Natural killer cell (primary cell): ENCODE measurements at regions not wholly inside any gene's neighbourhood (a gene's known extent, or its start where the extent isn't known, plus 50 kb on each side); places are given as distances from the start of the nearest gene placed in this dataset.

Experiments
- ATAC-seq, 3 donors: fragments of 150-1000 bp in 2 of 3; fragments of 200-7000 bp in 1 of 3; cut with Tn5 transposase; 1 replicate in 1 of 3; 2 replicates in 2 of 3; pipeline ENCODE4 v1.10.0; 2021; ENCODE audit warnings: mild to moderate bottlenecking in 2 of 3, moderate library complexity in 2 of 3
- DNase-seq, 2 donors: peaks; one replicate each; pipeline versions ENCODE4 v3.0.0 to v3.0.0-alpha.2; 2013 to 2021; ENCODE audit warnings: mixed read lengths in 1 of 2
- H3K27ac ChIP-seq: one replicate; pipeline ENCODE4 v1.5.1; 2013; ENCODE audit warnings: mild to moderate bottlenecking, low read length
- H3K27me3 ChIP-seq: one replicate; pipeline ENCODE4 v1.6.1; 2013; ENCODE audit warnings: low read length; ENCODE audit not compliant: control insufficient read depth, insufficient read depth
- H3K36me3 ChIP-seq: one replicate; pipeline ENCODE4 v1.6.1; 2013; ENCODE audit warnings: low read length; ENCODE audit not compliant: control insufficient read depth, insufficient read depth
- H3K4me1 ChIP-seq: one replicate; pipeline ENCODE4 v1.6.1; 2013; ENCODE audit warnings: low read length; ENCODE audit not compliant: control insufficient read depth, insufficient read depth
- H3K4me3 ChIP-seq: one replicate; pipeline ENCODE4 v1.5.1; 2013; ENCODE audit warnings: low read length
- H3K9me3 ChIP-seq: one replicate; pipeline ENCODE4 v1.6.1; 2013; ENCODE audit warnings: low read length; ENCODE audit not compliant: control insufficient read depth, insufficient read depth
- H3K27ac Mint-ChIP-seq, 2 donors: one replicate each; pipeline ENCODE4 v1.8.0; 2022; ENCODE audit warnings: mild to moderate bottlenecking in 2 of 2, mixed read lengths in 2 of 2, moderate library complexity in 1 of 2
- H3K27me3 Mint-ChIP-seq, 2 donors: one replicate each; pipeline ENCODE4 v1.8.0; 2022; ENCODE audit warnings: low read depth in 2 of 2, mixed read lengths in 2 of 2
- H3K36me3 Mint-ChIP-seq: one replicate; pipeline ENCODE4 v1.8.0; 2022; ENCODE audit warnings: mixed read lengths
- H3K4me1 Mint-ChIP-seq, 2 donors: one replicate each; pipeline ENCODE4 v1.8.0; 2022; ENCODE audit warnings: mixed read lengths in 2 of 2
- H3K4me3 Mint-ChIP-seq: one replicate; pipeline ENCODE4 v1.8.0; 2022; ENCODE audit warnings: mild to moderate bottlenecking, moderate library complexity, mixed read lengths
- H3K9me3 Mint-ChIP-seq, 2 donors: one replicate each; pipeline ENCODE4 v1.8.0; 2022; ENCODE audit warnings: mixed read lengths in 2 of 2
- WGBS: methylation state at CpG from one replicate; pipeline ENCODE4 v1.1.7; 2013; ENCODE audit warnings: missing lambda C conversion rate; ENCODE audit not compliant: insufficient coverage; 5-methylcytosine and 5-hydroxymethylcytosine counted together
- intact Hi-C: fragments of 100-400 bp; cut with micrococcal nuclease; formaldehyde crosslinking; loops from one replicate; pipeline ENCODE4 v1.14.2; 2022
- TF ChIP-seq, protein P1 (sequence below): fragments of 200-600 bp; IDR thresholded peaks from one replicate; pipeline ENCODE4 v1.8.0; 2022; ENCODE audit warnings: antibody characterized with exemption

DNA sequence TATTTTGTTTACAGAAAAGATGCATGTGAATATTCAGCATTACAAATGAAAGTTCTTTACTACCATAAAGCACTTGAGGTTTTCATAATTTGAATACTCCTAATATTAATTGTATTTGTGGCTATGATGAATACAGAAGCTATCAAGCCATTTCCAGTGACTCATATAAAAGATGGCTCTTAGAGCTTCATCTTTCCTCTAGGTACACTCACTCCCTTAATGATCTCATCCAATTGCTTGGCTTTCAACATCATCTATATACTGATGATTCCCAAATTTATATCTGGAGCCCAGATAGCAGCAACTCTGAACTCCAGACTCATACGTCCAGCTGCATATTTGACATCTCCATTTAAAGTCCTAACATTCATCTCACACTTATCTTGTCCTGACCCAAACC is 183.4 kb upstream of the FAM241A start:
- no peak for DNase-seq
- H3K9me3 ChIP-seq: no peaks in the 10 kb centered on the region
- no peaks in the 10 kb centered on the region for H3K9me3 Mint-ChIP-seq

DNA sequence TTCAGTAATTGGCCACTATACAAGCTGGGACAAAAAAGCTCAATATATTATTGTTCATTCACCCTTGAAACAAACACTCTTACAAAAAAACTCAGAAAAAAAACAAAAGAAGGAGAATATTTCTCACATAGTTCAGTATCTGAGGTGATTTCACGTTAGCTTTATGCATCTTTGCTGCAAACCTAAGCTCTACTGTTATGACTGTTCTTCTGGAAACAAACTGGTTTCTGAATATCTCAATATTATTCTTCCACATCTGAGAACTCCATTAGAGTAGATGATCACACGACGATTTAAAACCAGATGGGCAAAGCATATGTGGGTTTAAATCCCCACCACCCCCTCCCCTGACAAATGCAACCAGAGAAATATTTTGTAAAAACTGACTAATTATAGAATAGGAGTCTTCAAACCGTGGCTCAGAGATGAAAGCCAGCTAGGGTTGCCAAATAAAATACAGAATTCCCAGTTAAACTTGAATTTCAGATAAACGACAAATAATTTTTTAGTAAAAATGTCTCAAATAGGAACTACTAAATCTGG is 182.0 kb upstream of the FAM241A start:
- no peaks in the 10 kb centered on the region for H3K9me3 Mint-ChIP-seq
- Histone ChIP-seq H3K4me1 (no peaks in the 10 kb centered on the region), H3K36me3 (no peaks in the 10 kb centered on the region), H3K9me3 (no peaks in the 10 kb centered on the region), H3K27ac (no peak overlapping the region), H3K4me3 (no peak overlapping the region), H3K27me3 (no peaks in the 10 kb centered on the region)
- 81% methylated on average over 3 of the region's 5 CpGs for WGBS
- no peak for DNase-seq
- H3K4me3 Mint-ChIP-seq: no peak overlapping the region
- no peaks in the 10 kb centered on the region for H3K4me1 Mint-ChIP-seq
- intact Hi-C loops: no loop called here
- H3K27me3 Mint-ChIP-seq: no peaks in the 10 kb centered on the region
- TF ChIP-seq, protein P1, sequence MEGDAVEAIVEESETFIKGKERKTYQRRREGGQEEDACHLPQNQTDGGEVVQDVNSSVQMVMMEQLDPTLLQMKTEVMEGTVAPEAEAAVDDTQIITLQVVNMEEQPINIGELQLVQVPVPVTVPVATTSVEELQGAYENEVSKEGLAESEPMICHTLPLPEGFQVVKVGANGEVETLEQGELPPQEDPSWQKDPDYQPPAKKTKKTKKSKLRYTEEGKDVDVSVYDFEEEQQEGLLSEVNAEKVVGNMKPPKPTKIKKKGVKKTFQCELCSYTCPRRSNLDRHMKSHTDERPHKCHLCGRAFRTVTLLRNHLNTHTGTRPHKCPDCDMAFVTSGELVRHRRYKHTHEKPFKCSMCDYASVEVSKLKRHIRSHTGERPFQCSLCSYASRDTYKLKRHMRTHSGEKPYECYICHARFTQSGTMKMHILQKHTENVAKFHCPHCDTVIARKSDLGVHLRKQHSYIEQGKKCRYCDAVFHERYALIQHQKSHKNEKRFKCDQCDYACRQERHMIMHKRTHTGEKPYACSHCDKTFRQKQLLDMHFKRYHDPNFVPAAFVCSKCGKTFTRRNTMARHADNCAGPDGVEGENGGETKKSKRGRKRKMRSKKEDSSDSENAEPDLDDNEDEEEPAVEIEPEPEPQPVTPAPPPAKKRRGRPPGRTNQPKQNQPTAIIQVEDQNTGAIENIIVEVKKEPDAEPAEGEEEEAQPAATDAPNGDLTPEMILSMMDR: no peak
- H3K27ac Mint-ChIP-seq: no peak overlapping the region
- no peaks in the 10 kb centered on the region for H3K36me3 Mint-ChIP-seq
- ATAC-seq: no peak

More for the DNA sequence above, 183.4 kb upstream of the FAM241A start:
- TF ChIP-seq, protein P1: no peak
- H3K36me3 Mint-ChIP-seq: no peaks in the 10 kb centered on the region
- no peak overlapping the region for H3K27ac Mint-ChIP-seq
- Histone ChIP-seq H3K27me3 (no peaks in the 10 kb centered on the region), H3K27ac (no peak overlapping the region), H3K4me3 (no peak overlapping the region), H3K4me1 (no peaks in the 10 kb centered on the region), H3K36me3 (no peaks in the 10 kb centered on the region)
- H3K4me1 Mint-ChIP-seq: no peaks in the 10 kb centered on the region
- no peaks in the 10 kb centered on the region for H3K27me3 Mint-ChIP-seq
- H3K4me3 Mint-ChIP-seq: no peak overlapping the region
- no peak for ATAC-seq
- WGBS: 92% methylated on average over 1 of the region's 1 CpG
- intact Hi-C loops: no loop called here

DNA sequence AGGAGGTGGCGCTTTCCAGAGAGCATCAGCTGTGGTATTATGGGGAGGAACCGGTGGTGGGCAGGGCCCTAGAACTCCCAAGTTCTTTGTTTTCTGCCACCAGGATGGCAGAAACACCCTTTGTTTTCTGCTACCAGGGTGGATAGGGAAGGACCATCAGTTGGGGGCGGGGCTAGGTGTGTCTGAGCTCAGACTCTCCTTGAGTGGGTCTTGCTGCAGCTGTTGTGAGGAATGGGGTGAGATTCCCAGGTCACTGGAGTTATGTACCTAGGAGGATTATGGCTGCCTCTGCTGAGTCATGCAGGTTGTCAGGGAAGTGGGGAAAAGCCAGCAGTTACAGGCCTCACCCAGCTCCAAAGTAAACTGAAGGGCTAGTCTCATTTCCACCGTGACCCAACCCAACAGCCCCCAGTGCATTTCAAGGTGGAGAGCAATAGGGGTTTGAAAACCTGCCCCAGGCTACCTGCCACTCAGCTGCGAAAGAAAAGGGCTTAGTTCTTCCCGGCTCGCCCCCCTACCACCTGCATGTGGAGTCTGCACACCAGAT is 167.8 kb upstream of the FAM241A start:
- intact Hi-C loops: no loop called here
- TF ChIP-seq, protein P1: no peak
- DNase-seq: no peak
- H3K4me1 Mint-ChIP-seq: no peaks in the 10 kb centered on the region
- WGBS: 79% methylated on average over 6 of the region's 7 CpGs
- Histone ChIP-seq H3K4me3 (no peak overlapping the region), H3K4me1 (no peaks in the 10 kb centered on the region), H3K36me3 (no peaks in the 10 kb centered on the region), H3K27me3 (no peaks in the 10 kb centered on the region), H3K9me3 (peaks cover 6% of the 10 kb centered on the region), H3K27ac (no peak overlapping the region)
- no peaks in the 10 kb centered on the region for H3K36me3 Mint-ChIP-seq
- H3K9me3 Mint-ChIP-seq: peaks cover 7 to 9% of the 10 kb centered on the region in 2 donors
- H3K4me3 Mint-ChIP-seq: no peak overlapping the region
- ATAC-seq: no peak
- H3K27me3 Mint-ChIP-seq: no peaks in the 10 kb centered on the region
- H3K27ac Mint-ChIP-seq: no peak overlapping the region

DNA sequence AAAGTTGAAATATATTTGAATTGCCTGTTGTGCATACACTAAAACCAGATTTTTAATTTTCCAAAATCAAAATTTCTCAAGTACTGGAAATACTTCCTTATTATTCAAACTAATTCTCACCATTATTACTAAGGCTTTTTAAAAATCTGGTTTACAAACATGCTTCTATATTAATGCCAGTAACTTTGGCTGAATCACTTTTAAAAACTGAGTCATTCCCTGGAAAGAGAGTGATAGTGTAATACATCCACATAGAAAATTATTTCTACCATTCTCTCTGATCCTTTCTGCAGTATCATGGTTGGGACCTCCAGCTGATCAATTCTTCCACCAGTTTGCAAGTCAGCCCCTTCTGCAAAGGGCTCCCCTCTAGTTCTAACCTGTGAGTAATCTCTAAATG is 165.3 kb upstream of the FAM241A start:
- ATAC-seq: no peak
- no peaks in the 10 kb centered on the region for H3K4me1 Mint-ChIP-seq
- H3K27ac Mint-ChIP-seq: no peak overlapping the region
- no peaks in the 10 kb centered on the region for H3K27me3 ChIP-seq
- intact Hi-C loops: no loop called here
- peaks cover 6% of the 10 kb centered on the region for H3K9me3 ChIP-seq
- H3K4me3 ChIP-seq: no peak overlapping the region
- peaks cover 0 to 6% of the 10 kb centered on the region in 2 donors for H3K27me3 Mint-ChIP-seq
- H3K9me3 Mint-ChIP-seq: peaks cover 3 to 6% of the 10 kb centered on the region in 2 donors
- TF ChIP-seq, protein P1: no peak
- no peaks in the 10 kb centered on the region for H3K36me3 Mint-ChIP-seq
- H3K4me3 Mint-ChIP-seq: no peak overlapping the region
- H3K27ac ChIP-seq: no peak overlapping the region
- H3K4me1 ChIP-seq: no peaks in the 10 kb centered on the region
- no peaks in the 10 kb centered on the region for H3K36me3 ChIP-seq
- no peak for DNase-seq
